ENCODE measurements at regions not wholly inside any gene's neighbourhood (a gene's known extent, or its start where the extent isn't known, plus 50 kb on each side); places are given as distances from the start of the nearest gene placed in this dataset.

DNA sequence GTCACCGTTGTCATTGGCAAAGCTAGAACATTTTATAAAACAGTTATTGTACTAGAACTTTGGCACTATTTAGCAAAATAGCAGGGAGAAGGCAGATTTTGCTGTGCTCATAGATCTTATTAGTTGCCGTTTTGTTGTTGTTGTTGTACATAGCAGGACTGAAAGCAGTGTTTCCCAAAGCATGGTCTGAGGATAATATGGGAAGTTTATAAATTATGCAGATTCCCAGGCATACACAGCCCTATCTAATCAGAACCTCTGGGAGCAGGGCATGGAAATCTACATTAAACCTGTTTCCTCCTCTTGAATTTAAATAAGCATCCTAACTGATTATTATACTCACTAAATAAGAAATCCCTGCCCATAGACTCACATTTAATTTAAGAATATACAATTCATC is 87.9 kb downstream of the RAP2B start:
- TF ChIP-seq, protein P1, sequence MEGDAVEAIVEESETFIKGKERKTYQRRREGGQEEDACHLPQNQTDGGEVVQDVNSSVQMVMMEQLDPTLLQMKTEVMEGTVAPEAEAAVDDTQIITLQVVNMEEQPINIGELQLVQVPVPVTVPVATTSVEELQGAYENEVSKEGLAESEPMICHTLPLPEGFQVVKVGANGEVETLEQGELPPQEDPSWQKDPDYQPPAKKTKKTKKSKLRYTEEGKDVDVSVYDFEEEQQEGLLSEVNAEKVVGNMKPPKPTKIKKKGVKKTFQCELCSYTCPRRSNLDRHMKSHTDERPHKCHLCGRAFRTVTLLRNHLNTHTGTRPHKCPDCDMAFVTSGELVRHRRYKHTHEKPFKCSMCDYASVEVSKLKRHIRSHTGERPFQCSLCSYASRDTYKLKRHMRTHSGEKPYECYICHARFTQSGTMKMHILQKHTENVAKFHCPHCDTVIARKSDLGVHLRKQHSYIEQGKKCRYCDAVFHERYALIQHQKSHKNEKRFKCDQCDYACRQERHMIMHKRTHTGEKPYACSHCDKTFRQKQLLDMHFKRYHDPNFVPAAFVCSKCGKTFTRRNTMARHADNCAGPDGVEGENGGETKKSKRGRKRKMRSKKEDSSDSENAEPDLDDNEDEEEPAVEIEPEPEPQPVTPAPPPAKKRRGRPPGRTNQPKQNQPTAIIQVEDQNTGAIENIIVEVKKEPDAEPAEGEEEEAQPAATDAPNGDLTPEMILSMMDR (IDR thresholded peaks at IDR 0.05), result no peak
- TF ChIP-seq EP300 (IDR thresholded peaks at IDR 0.05), result no peak
- no peak for TF ChIP-seq POLR2A (IDR thresholded peaks at IDR 0.05; ENCODE audit: low read depth)

All from esophagus muscularis mucosa (tissue), 4 donors.